ENCODE measurements at regions not wholly inside any gene's neighbourhood (a gene's known extent, or its start where the extent isn't known, plus 50 kb on each side); places are given as distances from the start of the nearest gene placed in this dataset.
"Not testable (repeated sequence)": the region's sequence is repeated elsewhere in the genome, so short reads cannot be mapped to it uniquely, and the experiment has no call there.

DNA sequence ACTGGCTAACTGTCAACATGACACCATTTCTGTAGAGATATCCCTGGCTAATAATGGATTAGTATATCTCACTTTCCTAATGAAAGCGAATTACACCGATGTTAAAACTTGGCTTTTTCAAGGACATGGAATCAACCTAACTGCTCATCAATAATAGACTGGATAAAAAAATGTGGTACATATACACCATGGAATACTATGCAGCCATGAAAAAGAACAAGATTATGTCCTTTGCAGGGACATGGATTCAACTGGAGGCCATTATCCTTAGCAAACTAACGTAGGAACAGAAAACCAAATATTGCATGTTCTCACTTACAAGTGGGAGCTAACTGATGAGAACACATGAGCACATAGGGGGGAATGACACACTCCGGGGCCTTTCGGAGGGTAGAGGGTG is 62.6 kb downstream of the ZIC1 start:
- no peak for DNase-seq (ENCODE audit: low read depth, low spot score)

DNA sequence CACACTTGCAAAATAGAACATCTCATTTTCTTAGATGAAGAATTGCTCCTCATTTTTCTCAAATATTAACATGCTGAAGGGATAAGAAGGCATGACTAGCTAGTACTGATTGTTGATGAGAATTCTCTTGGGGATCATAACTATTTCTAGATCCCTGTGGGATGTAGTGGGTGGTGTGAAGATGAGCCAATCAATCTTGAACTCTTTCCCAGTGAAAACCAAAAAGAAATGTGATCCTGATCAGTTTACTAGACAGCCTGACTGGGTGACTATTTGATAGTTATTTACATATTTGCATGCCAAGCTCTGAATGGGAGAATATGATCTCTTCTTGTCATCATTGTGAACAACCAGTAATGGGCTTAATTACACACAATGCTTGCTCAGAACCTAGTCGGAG is 63.7 kb downstream of the ZIC1 start:
- DNase-seq (ENCODE audit: low read depth, low spot score), result no peak

DNA sequence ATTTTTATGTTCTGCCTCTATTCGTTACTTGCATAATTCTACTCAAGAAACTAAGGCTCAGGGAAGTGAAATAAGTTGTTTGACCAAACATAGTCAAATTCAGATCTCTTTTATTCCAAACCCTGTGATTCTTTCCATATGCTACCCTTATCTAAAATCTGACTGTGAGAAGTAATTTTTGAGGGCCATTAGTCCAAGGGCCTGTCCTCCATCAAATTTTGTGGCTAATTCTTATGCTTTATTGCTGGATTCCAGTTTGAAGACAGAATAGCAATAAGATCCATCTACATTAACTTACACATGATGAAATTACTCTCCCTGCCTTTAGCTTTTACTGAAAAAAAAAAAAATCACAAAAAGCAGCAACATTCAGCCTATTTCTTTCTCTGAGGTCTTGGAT is 74.0 kb downstream of the ZIC1 start:
- no peak for DNase-seq (ENCODE audit: low read depth, low spot score)

DNA sequence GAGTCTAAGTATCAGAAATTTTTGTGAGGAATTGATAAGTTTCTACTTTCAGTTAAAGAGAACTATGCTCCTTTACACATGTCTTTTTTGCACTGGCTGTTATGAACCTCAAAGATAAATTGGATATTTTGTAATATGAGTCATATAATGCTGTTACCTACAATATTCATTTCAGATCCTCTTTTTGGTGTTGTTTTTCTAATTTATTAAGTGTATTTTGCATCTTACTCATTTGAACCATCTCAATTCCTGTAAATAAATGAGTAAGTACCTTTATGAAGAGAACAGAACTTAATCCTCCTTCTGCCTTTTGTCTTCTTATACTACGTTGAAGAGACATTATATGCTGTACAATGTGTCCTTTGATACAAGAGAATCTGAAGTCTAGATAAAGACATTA is 74.4 kb downstream of the ZIC1 start:
- no peak for DNase-seq (ENCODE audit: low read depth, low spot score)

DNA sequence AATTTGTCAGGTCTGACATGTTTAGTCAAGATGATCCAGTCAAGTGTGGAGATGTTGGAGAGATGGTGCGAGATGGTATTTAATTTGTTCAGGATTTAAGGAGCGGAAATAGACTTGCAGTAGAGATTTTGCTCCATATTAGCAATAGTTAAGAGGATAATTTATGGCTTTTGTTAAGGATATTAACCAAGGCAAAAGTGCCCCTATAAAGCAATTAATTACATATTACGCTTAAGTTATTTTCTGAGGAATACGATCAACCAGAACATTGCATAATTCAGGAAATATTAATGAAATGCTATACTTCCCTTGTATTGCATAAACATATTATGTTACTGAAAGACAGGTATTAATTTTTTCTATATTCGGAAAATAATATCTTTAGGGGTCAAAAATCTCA is 83.9 kb downstream of the ZIC1 start:
- no peak for DNase-seq (ENCODE audit: low read depth, low spot score)

DNA sequence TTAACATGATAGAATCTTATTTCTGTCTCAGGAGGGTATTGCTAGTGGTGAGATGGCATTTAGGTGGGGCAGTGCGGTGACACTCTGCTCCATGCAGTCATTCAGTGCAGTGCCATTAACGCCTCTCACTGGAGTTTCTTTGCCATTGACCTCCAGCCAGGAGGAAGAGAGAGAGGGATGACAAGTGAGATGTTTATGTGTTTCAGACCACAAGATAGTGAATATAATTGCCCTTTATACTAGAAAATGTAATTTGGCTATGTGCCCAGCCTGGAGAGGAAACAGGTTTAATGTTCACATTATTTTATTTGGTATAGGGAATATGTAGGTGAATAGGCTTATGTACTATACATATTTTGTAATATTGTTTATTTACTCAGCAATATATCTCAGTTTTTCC is 84.5 kb downstream of the ZIC1 start:
- no peak for DNase-seq (ENCODE audit: low read depth, low spot score)

DNA sequence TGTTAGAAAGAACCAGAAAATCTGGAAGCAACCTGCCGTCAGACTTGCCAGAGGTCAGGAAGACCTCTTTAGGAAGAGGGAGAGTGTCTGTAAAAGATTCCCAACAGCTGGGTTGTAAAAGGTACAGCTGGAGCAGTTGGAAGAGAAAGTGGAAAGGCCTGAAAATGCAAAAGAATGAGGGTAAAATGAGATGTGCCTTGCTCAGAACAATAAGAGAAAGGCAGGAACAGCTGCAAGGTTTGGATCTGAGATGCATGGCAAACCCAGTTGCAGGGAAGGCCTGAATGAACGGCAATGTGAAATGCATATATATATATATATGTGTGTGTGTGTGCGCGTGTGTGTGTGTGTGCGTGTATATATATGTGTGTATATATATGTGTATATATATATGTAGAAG is 88.1 kb downstream of the ZIC1 start:
- DNase-seq (ENCODE audit: low read depth, low spot score), result no peak

DNA sequence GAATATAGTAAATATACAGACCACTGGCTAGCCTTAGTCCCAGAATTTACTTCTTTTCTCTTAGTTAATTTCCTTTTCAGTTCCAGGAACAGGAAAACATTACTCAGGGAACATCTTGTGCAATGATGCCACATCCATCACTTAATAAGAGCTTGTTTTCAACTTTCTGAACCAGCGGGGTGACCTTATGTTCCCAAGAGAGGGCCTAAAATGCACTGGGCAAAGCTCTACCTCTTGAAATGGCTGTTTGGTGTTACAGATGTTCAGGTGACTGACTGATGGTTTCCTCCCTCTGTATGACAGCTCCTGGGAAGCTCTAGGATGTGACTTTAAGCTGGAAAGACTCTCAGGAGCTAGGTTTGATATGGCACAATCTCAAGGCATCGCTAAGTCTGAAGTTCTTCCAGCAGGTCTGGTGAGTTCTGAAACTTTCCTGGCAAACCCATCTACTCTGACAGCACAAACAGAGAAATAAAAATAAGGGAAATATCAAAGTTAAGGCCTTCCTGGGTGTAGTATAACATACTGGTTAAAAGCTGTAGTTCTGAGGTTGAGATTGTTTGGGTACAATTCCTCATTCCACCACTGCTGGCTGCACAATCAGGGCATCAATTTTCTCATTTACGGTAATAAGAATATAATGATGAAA is 98.6 kb downstream of the ZIC1 start:
- DNase-seq (ENCODE audit: low read depth, low spot score), result no peak

DNA sequence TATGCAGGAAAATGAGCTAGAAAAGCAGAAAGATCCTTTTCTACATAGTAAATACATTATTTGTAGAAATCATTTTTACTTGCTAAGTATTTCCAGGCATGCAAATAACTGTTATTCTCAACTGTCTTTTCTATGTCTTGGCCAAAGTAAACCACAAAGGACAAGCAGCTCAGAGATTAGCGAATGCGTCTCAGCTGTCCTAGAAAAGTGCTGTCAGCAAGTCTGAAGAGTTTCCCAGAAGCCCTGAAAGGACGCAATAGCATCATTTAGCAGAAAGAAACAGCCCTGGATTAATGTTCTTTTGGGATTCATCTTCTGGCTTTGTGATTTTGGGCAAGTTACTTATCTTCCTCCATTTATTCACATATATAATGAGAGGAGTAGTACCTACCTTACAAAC is 100.3 kb downstream of the ZIC1 start:
- no peak for DNase-seq (ENCODE audit: low read depth, low spot score)

DNA sequence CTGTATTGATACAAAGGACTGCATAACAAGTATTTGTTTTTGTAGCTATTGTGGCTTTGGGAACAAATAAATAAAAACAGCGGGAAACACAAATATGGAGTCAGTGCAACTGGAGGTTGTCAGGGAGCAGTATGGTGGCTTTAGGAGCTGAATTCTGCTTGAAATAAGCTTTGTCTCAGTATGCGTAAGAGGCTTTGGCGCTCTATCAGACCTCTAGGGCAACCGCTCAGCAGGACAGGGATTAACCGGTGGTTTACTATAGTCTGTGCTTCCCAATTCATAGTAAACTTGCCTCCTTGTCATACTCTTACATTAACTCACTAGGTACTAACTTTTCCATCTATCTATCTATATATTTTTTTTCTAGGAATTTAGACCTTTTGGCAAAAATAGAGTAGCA is 104.6 kb downstream of the ZIC1 start:
- DNase-seq (ENCODE audit: low read depth, low spot score), result no peak

DNA sequence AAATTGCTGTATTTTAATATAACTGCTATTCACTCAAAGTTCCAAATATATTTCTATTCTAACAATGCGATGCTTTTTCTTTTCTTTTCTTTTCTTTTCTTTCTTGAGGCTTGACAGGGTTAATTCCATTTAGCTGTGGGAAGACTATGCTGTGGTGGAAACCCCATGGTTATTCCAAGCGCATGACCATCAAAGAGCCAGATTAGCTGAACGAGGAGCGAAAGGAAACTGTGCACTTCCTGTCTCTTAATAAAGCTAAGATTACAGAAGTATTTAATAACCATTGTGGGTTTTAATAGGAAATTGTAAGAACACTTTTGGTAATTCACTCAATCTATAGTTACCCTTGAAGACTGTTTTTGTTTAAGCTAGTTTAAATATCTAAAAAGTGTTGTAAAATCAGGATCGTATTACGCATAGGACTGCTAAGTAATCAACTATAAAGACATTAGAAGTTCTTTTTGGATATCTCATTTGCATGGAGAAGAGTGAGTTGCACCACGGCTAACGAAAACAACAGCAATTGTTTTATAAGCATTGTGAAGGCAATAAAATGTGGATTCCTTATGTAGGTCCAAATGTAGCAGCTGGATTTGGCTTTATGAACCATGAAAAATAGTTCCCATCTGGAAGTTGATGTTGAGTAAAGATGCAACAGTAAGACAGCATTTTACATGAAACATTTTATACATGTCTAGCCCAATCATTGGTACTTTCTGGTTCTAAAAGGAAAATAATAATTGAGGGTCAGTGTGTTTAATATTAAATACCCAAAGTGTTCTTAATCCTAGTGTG is 105.4 kb downstream of the ZIC1 start:
- DNase-seq (ENCODE audit: low read depth, low spot score), result no peak

DNA sequence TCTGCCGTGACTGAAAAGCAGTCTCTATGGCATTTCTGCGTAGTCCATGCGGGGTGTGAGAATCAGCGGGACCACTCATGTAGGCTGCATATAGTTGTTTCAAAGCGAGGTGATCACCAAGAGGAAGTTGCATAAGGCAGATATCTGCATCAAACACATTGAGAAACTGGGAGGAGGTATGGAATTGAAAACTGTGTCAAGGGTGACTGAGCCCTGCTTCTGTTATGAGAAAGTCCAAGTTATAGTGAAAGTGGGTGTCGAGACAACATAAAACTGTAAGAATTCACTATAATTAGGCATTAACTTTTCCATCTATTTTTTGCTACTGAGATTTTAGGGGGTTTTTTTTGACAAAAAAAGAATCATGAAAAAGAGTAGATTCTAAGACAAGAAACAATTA is 109.3 kb downstream of the ZIC1 start:
- DNase-seq (ENCODE audit: low read depth, low spot score), result no peak

DNA sequence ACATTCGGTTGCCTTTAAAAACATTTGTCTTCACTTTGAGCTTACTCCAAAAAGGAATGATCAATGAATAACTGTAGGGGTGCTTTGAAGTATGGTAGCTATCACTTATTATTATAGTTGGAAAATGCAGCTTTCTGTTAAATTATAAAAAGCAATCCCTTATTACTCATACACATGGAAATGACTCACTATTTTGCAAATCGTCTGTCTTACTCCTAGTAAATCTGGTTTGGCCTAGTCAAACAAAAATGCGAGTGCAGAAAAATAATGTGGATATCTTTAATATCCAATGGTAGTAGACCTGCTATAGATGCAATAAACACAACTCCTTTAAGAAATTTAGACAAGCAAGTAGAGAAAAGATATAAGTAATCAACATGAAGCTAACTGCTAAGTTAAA is 112.5 kb downstream of the ZIC1 start:
- DNase-seq (ENCODE audit: low read depth, low spot score), result peak; percentile 14

DNA sequence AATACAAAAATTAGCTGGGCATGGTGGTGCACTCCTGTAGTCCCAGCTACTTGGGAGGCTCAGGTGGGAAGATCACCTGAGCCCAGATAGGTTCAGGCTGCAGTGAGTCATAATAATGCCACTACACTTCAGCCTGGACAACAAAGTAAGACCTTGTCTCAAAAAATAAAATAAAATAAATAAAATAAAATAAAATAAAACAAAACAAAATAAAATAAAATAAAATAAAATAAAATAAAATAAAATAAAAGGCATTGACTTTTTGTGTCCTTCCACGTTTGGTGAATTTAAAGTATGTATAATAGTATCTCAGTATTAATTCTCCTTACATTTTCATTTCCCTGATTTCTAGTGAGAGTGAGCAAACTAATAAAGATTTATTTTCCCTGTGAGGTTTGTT is 113.6 kb downstream of the ZIC1 start:
- not testable (repeated sequence) for DNase-seq (ENCODE audit: low read depth, low spot score)

DNA sequence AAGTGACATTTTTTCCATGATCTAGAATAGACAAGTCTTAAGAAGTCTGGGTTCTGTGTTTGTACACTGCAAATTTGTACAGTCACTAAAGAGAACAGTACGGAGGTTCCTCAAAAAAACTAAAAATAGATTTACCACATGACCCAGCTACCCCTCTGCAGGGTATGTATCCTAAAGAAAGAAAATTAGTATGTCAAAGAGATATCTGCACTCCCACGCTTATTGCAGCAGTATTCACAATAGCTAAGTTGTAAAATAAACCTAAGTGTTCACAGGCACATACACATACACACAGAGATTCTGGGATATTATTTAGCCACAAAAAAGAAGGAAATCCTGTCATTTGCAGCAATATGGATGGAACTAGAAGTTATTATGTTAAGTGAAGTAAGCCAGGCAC is 120.4 kb downstream of the ZIC1 start:
- DNase-seq (ENCODE audit: low read depth, low spot score), result no peak

DNA sequence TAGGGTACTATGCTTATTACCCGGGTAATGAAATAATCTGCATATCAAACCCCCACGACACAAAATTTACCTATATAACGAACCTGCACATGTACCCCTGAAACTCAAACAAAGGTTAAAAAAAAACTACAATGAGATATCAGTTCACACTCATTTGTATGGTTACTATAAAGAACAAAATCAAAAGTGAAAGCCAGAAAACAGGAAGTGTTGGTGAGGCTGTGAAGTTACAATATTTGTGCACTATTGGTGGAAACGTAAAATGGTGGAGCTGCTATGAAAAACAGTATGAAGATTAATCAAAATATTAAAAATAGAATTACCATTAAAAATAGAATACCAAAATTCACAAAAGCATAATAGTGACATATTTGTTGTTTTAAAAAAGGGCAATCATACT is 128.9 kb downstream of the ZIC1 start:
- no peak for DNase-seq (ENCODE audit: low read depth, low spot score)

DNA sequence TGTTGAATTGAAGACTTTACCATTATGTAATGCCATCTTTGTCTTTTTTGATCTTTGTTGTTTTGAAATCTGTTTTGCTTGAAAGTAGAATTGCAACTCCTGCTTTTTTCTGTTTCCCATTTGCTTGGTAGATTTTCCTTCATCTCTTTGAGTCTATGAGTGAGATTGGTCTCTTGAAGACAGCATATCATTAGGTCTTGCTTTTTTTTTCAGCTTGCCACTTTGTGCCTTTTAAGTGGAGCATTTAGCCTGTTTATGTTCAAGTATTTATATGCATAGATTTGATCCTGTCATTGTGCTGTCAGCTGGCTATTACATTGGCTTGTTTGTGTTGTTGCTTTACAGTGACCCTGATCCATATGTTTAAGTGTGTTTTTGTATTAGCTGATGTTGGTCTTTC is 131.8 kb downstream of the ZIC1 start:
- DNase-seq (ENCODE audit: low read depth, low spot score), result no peak

DNA sequence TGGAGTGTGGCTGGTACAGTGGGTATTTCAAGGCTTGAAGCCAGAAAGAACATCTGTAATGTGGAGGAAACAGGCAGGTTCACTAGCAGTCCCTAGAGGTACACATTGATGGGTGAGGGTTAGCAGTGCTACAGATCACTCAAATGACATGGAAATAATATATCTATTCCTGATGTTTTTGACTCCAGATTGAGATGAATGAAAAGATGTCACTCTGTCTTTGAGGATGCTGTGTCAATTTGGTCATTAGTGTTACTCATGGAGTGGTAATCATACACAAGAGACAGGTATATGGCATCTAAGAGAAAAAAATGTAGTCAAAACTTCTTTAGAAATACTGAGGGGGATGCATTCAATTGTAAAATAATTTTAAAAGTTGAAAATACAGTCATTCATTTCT is 135.1 kb downstream of the ZIC1 start:
- no peak for DNase-seq (ENCODE audit: low read depth, low spot score)

DNA sequence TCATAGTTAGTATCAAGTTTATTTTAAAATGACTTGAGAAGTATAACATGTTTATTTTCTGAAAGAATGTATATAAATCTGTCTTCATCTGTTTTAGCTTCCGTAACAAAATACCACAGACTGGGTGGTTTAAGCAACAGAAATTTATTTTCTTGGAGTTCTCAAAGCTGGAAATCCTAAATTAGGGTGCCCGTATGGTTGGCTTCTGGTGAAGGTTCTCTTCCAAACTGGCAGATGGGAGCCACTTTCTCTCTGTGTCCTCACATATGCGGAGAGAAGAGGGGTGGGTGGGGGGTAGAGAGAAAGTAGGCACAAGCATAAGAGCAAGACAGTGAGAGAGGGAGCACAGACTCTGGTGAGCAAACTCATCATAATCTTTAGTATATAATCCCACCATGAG is 142.3 kb downstream of the ZIC1 start:
- DNase-seq (ENCODE audit: low read depth, low spot score), result no peak

DNA sequence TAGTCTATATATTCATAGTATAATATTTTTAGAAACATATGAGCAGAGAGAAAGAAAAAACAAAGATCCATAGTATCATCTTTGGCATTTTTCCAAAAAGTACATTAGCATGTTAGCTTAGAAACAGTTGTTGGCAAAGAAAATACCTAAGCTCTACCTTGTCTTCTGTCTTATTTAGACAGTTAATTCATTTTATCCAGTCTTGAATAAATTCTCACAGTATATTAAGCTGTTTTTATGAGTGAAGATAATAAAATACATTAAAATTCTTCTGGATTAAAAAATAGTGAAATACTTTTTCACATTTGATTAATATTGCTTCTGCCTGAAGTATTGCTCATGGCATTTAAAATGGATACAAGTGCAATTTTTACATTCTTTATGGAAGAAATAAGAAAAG is 145.2 kb downstream of the ZIC1 start:
- no peak for DNase-seq (ENCODE audit: low read depth, low spot score)

DNA sequence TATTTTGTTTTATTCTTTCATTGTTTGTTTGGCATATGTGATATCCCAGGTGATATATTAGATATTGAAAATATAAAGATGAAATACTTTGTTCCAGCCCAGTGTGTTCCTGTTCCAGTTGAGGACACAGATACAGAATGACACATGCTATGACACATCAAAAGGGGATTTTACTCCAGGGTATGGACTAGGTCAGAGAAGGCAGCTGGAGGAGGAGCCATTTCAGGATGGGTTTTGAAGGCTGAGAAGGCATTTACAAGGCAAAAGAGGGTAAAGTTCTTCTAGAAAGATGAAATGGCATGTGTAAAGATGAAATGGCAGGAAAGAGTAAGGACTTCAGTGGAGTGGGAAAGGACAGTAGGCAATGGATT is 163.8 kb downstream of the ZIC1 start:
- no peak for DNase-seq (ENCODE audit: low read depth, low spot score)

DNA sequence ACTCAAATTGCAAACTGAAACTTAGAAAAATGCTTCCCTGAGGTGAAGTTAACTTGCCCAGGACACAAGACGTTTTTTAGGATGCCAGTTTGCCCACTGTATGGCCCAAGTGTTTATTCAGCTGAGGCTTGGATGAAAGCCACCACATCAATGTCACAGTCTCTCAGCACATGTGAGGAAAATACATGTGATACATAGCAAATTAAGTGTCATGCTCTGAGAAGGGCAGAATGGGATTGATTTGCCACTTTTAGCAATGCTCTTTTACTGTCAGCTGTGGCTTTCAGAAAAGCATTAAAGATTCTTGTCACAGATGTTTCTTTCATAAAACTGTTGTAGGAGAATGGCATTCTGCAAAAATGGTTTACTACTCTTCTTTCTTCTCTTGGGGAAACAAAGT is 165.5 kb downstream of the ZIC1 start:
- DNase-seq (ENCODE audit: low read depth, low spot score), result peak; percentile 13

DNA sequence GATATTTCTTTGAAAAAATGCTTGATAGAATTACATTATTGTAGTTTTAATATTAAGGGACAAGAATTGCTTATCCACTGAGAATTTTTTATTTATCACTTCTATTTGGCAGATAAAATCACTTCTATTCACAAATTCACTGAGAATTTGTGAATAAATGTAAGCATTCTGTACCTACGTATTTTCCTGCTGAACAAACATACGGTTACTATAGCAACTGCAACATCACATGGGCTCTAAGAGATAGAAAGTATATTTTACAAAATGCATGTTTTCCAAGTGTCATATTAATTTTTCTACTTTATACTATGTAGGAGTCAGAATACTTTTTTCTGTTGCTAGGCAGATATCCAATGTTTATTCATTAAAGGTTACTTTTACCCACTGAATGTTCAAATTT is 166.2 kb downstream of the ZIC1 start:
- DNase-seq (ENCODE audit: low read depth, low spot score), result no peak

DNA sequence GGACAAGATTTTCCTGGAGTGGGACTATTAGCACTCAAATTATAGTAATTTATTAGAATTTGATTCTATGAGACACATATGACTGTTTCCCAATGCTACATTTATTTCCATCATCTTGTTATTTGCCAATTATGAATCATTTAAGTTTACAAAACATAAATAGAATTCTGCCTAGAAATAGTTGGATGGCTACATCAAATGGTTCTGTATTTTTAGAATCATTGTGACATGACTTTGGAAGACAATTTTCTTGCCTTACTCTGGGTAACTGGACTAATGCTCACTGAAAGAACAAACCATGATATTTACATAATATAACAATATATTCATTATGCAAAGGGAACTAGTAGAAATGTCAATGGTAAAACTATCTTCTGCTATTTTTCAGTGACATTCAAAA is 173.5 kb downstream of the ZIC1 start:
- DNase-seq (ENCODE audit: low read depth, low spot score), result no peak

All from astrocyte of the hippocampus (primary cell).